Parathyroid adenoma (tissue), 2 donors: ENCODE measurements at regions not wholly inside any gene's neighbourhood (a gene's known extent, or its start where the extent isn't known, plus 50 kb on each side); places are given as distances from the start of the nearest gene placed in this dataset.

Source experiments
- H2AFZ ChIP-seq: fragments of 300-600 bp; sonication (generic); one replicate; pipeline ENCODE4 v1.7.0; 2017; ENCODE audit warnings: antibody characterized with exemption, mild to moderate bottlenecking
- H3K27ac ChIP-seq: fragments of 300-600 bp; sonication (generic); one replicate; pipeline ENCODE4 v1.7.0; 2017
- H3K27me3 ChIP-seq: fragments of 300-600 bp; sonication (generic); one replicate; pipeline ENCODE4 v1.7.0; 2017; ENCODE audit warnings: low read length; ENCODE audit not compliant: control insufficient read depth, insufficient read depth
- H3K36me3 ChIP-seq: fragments of 300-600 bp; sonication (generic); one replicate; pipeline ENCODE4 v1.7.0; 2017; ENCODE audit warnings: low read length; ENCODE audit not compliant: control insufficient read depth, insufficient read depth
- H3K4me1 ChIP-seq: fragments of 300-600 bp; sonication (generic); one replicate; pipeline ENCODE4 v1.7.0; 2017; ENCODE audit warnings: control low read depth
- H3K4me2 ChIP-seq: fragments of 300-600 bp; sonication (generic); one replicate; pipeline ENCODE4 v1.7.0; 2017; ENCODE audit warnings: low read length
- H3K4me3 ChIP-seq: fragments of 300-600 bp; sonication (generic); one replicate; pipeline ENCODE4 v1.7.0; 2017; ENCODE audit warnings: low read depth, low read length
- H3K79me2 ChIP-seq: fragments of 300-600 bp; sonication (generic); one replicate; pipeline ENCODE4 v1.7.0; 2017; ENCODE audit warnings: control low read depth
- H3K9ac ChIP-seq: fragments of 300-600 bp; sonication (generic); one replicate; pipeline ENCODE4 v1.7.0; 2017; ENCODE audit warnings: mild to moderate bottlenecking
- H3K9me3 ChIP-seq: fragments of 300-600 bp; sonication (generic); one replicate; pipeline ENCODE4 v1.7.0; 2017; ENCODE audit warnings: low read length; ENCODE audit not compliant: control insufficient read depth
- TF ChIP-seq, protein P1 (sequence below): fragments of 300-600 bp; sonication (generic); IDR thresholded peaks from one replicate; pipeline ENCODE4 v1.7.0; 2017; ENCODE audit warnings: antibody characterized with exemption, mild to moderate bottlenecking
- donor health status: primary hyperparathyroidism.

DNA sequence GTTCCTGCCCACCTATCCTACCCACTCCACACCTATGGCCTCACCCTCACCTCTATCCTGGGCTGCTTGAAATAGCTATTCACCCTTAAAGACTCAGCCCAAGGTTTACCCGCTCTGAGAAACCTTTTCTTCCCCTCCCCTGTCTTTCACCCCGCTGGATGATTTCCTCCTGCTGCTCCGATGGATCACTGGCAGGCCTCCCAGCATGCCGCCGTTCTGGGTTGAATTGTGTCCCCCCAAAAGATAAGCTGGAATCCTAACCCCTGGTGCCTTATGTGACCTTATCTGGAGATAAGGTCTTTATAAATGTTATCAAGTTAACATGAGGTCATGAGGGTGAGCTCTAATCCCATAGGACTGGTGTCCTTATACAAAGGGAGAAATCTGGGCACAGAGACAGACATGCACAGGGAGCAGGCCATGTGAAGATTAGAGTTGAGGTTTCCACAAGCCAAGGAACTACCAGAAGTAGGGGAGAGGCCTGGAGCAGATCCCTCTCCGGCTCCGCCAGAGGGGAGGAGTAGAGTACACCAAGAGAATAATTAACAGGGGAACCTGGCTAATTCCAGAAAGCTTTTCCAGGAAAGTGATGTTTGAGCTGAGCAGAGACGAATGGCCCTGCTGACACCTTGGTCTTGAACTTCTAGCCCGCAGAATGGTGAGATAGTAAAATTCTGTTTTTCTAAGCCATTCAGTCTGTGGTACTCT, 110.0 kb upstream of the SERBP1 start:
- Histone ChIP-seq H3K4me2 (no peak overlapping the region), H3K9ac (no peak overlapping the region), H3K79me2 (no peaks in the 10 kb centered on the region), H2AFZ (no peak overlapping the region), H3K27ac (no peak overlapping the region), H3K4me3 (no peak overlapping the region), H3K27me3 (no peaks in the 10 kb centered on the region), H3K36me3 (no peaks in the 10 kb centered on the region), H3K4me1 (no peaks in the 10 kb centered on the region), H3K9me3 (no peaks in the 10 kb centered on the region)
- TF ChIP-seq, protein P1, sequence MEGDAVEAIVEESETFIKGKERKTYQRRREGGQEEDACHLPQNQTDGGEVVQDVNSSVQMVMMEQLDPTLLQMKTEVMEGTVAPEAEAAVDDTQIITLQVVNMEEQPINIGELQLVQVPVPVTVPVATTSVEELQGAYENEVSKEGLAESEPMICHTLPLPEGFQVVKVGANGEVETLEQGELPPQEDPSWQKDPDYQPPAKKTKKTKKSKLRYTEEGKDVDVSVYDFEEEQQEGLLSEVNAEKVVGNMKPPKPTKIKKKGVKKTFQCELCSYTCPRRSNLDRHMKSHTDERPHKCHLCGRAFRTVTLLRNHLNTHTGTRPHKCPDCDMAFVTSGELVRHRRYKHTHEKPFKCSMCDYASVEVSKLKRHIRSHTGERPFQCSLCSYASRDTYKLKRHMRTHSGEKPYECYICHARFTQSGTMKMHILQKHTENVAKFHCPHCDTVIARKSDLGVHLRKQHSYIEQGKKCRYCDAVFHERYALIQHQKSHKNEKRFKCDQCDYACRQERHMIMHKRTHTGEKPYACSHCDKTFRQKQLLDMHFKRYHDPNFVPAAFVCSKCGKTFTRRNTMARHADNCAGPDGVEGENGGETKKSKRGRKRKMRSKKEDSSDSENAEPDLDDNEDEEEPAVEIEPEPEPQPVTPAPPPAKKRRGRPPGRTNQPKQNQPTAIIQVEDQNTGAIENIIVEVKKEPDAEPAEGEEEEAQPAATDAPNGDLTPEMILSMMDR: no peak

DNA sequence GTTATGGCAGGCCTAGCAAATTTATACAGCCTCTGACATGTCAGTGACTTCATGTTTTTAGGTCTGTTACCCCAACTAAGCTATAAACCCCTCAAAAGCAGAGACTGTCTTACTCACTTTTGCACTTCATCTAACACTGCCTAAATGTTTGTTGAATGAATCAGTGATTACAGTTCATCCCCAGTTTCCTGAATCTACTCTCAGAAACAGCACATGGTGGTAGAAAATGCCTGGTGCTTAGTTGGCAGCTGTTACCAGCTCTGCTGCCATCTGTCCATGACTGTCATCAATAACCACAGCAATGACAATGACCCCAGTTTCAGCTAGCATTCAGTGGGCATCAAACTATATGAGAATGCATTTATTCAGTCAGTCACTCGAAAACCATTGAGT, 110.5 kb upstream of the SERBP1 start:
- Histone ChIP-seq H3K9ac (no peak overlapping the region), H3K36me3 (no peaks in the 10 kb centered on the region), H3K27me3 (no peaks in the 10 kb centered on the region), H3K9me3 (no peaks in the 10 kb centered on the region), H2AFZ (no peak overlapping the region), H3K27ac (no peak overlapping the region), H3K4me2 (no peak overlapping the region), H3K4me3 (no peak overlapping the region), H3K79me2 (no peaks in the 10 kb centered on the region), H3K4me1 (no peaks in the 10 kb centered on the region)
- TF ChIP-seq, protein P1: no peak

DNA sequence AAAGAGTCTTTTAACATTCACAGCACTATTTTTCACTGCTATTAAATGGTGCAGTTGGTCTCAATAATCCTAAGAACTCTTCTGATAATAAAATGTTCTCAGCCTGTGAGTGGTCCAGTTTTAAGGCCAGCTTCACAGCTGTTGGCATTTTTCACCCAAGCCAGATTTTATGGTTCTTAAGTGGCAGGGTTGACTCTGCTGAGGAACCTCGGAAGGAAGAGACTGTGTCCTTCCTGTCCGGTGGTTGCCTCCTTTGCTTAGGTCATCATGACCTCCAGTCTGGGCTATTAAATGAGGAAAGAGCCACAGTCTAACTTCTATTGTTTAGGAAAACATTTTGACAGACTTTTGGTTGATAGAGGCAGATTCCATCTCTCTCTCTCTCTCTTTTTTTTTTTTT, 112.5 kb upstream of the SERBP1 start:
- TF ChIP-seq, protein P1: no peak
- Histone ChIP-seq H3K4me1 (no peaks in the 10 kb centered on the region), H3K27me3 (no peaks in the 10 kb centered on the region), H3K4me3 (no peak overlapping the region), H2AFZ (no peak overlapping the region), H3K36me3 (no peaks in the 10 kb centered on the region), H3K9ac (no peak overlapping the region), H3K27ac (no peak overlapping the region), H3K9me3 (no peaks in the 10 kb centered on the region), H3K4me2 (no peak overlapping the region), H3K79me2 (no peaks in the 10 kb centered on the region)

DNA sequence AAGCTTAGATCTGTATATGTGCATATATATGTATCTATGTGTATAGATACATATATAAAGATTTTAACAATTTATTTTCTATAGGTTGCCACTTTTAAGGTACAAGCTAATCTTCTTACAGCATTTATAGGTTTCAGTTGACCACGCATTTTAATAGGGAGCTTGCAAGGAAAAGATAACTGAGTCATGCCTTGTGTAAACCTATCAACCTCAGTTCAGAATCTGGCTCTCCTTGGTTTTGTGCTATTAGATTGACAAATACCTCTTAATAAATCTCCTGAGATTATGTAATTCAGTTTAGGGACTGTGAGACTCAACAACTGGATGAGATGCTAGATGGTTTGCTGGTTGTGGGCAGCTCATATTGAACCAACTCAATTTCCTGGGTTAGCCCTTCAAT, 114.7 kb upstream of the SERBP1 start:
- no peak overlapping the region for H3K4me3 ChIP-seq
- no peaks in the 10 kb centered on the region for H3K9me3 ChIP-seq
- H3K79me2 ChIP-seq: no peaks in the 10 kb centered on the region
- H3K9ac ChIP-seq: no peak overlapping the region
- no peak overlapping the region for H3K4me2 ChIP-seq
- H3K36me3 ChIP-seq: no peaks in the 10 kb centered on the region
- no peak overlapping the region for H3K27ac ChIP-seq
- H2AFZ ChIP-seq: no peak overlapping the region
- H3K4me1 ChIP-seq: no peaks in the 10 kb centered on the region
- H3K27me3 ChIP-seq: no peaks in the 10 kb centered on the region
- TF ChIP-seq, protein P1: no peak

DNA sequence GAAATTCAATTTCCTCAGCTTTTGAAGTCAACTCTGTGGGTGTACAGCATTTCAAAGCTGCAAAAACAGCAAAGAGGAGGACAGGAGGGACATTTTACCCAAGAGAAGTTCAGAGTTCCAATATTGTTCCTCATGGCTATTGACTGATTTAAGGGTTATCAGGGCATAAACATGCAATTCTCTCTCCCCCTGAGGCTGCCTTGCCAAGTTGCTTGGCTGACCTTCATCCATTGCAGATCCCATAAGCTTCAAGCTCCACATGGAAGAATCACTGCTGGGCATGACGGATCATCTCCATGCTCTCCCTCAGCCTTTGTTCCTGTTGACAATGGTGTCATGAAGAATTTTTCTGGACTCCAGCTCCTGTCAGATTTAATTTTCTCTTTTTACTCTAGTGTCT, 115.2 kb upstream of the SERBP1 start:
- no peak overlapping the region for H3K9ac ChIP-seq
- H3K9me3 ChIP-seq: no peaks in the 10 kb centered on the region
- no peak overlapping the region for H3K4me2 ChIP-seq
- no peaks in the 10 kb centered on the region for H3K27me3 ChIP-seq
- no peaks in the 10 kb centered on the region for H3K4me1 ChIP-seq
- no peak overlapping the region for H2AFZ ChIP-seq
- H3K27ac ChIP-seq: no peak overlapping the region
- no peak overlapping the region for H3K4me3 ChIP-seq
- H3K36me3 ChIP-seq: no peaks in the 10 kb centered on the region
- TF ChIP-seq, protein P1: no peak
- H3K79me2 ChIP-seq: no peaks in the 10 kb centered on the region
